Upper lobe of left lung (tissue), 4 donors: ENCODE measurements at regions not wholly inside any gene's neighbourhood (a gene's known extent, or its start where the extent isn't known, plus 50 kb on each side); places are given as distances from the start of the nearest gene placed in this dataset.

ENCODE experiments used
- CTCF ChIP-seq, 6 experiments: fragments of 450-650 bp in 4 of 6; fragments of 200-600 bp in 2 of 6; sonication (generic) in 2 of 6; IDR thresholded peaks; one replicate each; pipeline ENCODE4 v1.5.1; 2016 to 2019; ENCODE audit warnings: antibody characterized with exemption in 6 of 6
- EP300 ChIP-seq, 4 donors: sonication (generic); formaldehyde crosslinking; IDR thresholded peaks; one replicate each; pipeline ENCODE4 v1.5.1; 2017; ENCODE audit warnings: antibody characterized with exemption in 4 of 4, control low read depth in 2 of 4

- TF ChIP-seq CTCF (IDR thresholded peaks at IDR 0.05) (no peak), EP300 (IDR thresholded peaks at IDR 0.05) (no peak)
Measured at GRCh38 chr13:90562443-90562842, 785.0 kb upstream of the MIR17HG start.
